CD14-positive monocyte (primary cell): ENCODE measurements at regions not wholly inside any gene's neighbourhood (a gene's known extent, or its start where the extent isn't known, plus 50 kb on each side); places are given as distances from the start of the nearest gene placed in this dataset.

Experiments
- DNase-seq, 3 donors: peaks; one replicate each; pipeline ENCODE4 v3.0.0-alpha.2; 2011 to 2022
- H2AFZ ChIP-seq: 2 replicates; pipeline ENCODE4 v1.6.0; 2012; ENCODE audit warnings: mild to moderate bottlenecking, low read depth, low read length, inconsistent platforms; ENCODE audit not compliant: insufficient read depth, poor library complexity, severe bottlenecking
- H3K27ac ChIP-seq, 2 donors: 1 replicate in 1 of 2; 2 replicates in 1 of 2; pipeline ENCODE4 v1.5.1; 2012 to 2013; ENCODE audit warnings: low read length in 2 of 2, control low read depth in 1 of 2, inconsistent platforms in 1 of 2, low read depth in 1 of 2, mild to moderate bottlenecking in 1 of 2
- H3K27me3 ChIP-seq, 2 donors: one replicate each; pipeline versions ENCODE4 v1.6.0 to v1.6.1; 2011 to 2013; ENCODE audit warnings: low read length in 2 of 2; ENCODE audit not compliant: control insufficient read depth in 2 of 2, insufficient read depth in 2 of 2
- H3K36me3 ChIP-seq, 2 donors: replicated peaks in 1 of 2; 1 replicate in 1 of 2; 2 replicates in 1 of 2; pipeline versions ENCODE4 v1.5.1 to v1.6.1; 2012 to 2013; ENCODE audit warnings: low read length in 2 of 2, control low read depth in 1 of 2, inconsistent platforms in 1 of 2, mild to moderate bottlenecking in 1 of 2; ENCODE audit not compliant: insufficient read depth in 2 of 2, control insufficient read depth in 1 of 2
- H3K4me1 ChIP-seq, 2 donors: 1 replicate in 1 of 2; 2 replicates in 1 of 2; pipeline versions ENCODE4 v1.5.1 to v1.6.1; 2012 to 2013; ENCODE audit warnings: low read length in 2 of 2, control low read depth in 1 of 2, inconsistent platforms in 1 of 2, mild to moderate bottlenecking in 1 of 2, moderate library complexity in 1 of 2; ENCODE audit not compliant: insufficient read depth in 2 of 2, control insufficient read depth in 1 of 2
- H3K4me2 ChIP-seq: replicated peaks from 2 replicates; pipeline ENCODE3; 2012; ENCODE audit warnings: low read length, moderate library complexity, mild to moderate bottlenecking; ENCODE audit not compliant: poor library complexity, severe bottlenecking; ENCODE audit errors: extremely low read depth
- H3K4me3 ChIP-seq, 3 experiments: fragments of 200-600 bp in 1 of 3; sonication (generic) in 1 of 3; replicated peaks in 1 of 3; 1 replicate in 2 of 3; 2 replicates in 1 of 3; pipeline ENCODE4 v1.5.1; 2011 to 2013; ENCODE audit warnings: low read length in 3 of 3, mild to moderate bottlenecking in 3 of 3, control low read depth in 2 of 3, low read depth in 2 of 3, inconsistent platforms in 1 of 3, moderate library complexity in 1 of 3
- H3K79me2 ChIP-seq: 2 replicates; pipeline ENCODE4 v1.6.0; 2012; ENCODE audit warnings: mild to moderate bottlenecking, control low read depth, inconsistent platforms, low read length, moderate library complexity; ENCODE audit not compliant: insufficient read depth
- H3K9ac ChIP-seq: 2 replicates; pipeline ENCODE4 v1.6.0; 2017; ENCODE audit warnings: low read length, mild to moderate bottlenecking; ENCODE audit not compliant: insufficient read depth, poor library complexity, severe bottlenecking
- H3K9me3 ChIP-seq, 2 donors: replicated peaks in 1 of 2; 1 replicate in 1 of 2; 2 replicates in 1 of 2; pipeline versions ENCODE4 v1.5.1 to v1.6.1; 2012 to 2013; ENCODE audit warnings: low read length in 2 of 2, control low read depth in 1 of 2; ENCODE audit not compliant: control insufficient read depth in 1 of 2, insufficient read depth in 1 of 2
- H4K20me1 ChIP-seq: 2 replicates; pipeline ENCODE4 v1.6.0; 2012; ENCODE audit warnings: mild to moderate bottlenecking, low read length, control low read depth, moderate library complexity; ENCODE audit not compliant: insufficient read depth
- H3K27ac Mint-ChIP-seq, 7 donors: one replicate each; pipeline ENCODE4 v1.8.0; 2020; ENCODE audit warnings: mild to moderate bottlenecking in 7 of 7, mixed read lengths in 7 of 7, moderate library complexity in 6 of 7, inconsistent platforms in 2 of 7
- H3K27me3 Mint-ChIP-seq, 3 donors: one replicate each; pipeline ENCODE4 v1.8.0; 2021 to 2022; ENCODE audit warnings: low read depth in 3 of 3, mild to moderate bottlenecking in 3 of 3, mixed read lengths in 3 of 3, moderate library complexity in 3 of 3, inconsistent platforms in 1 of 3
- H3K36me3 Mint-ChIP-seq, 2 donors: one replicate each; pipeline ENCODE4 v1.8.0; 2020; ENCODE audit warnings: mixed read lengths in 2 of 2, inconsistent platforms in 1 of 2, mild to moderate bottlenecking in 1 of 2
- H3K4me1 Mint-ChIP-seq: one replicate; pipeline ENCODE4 v1.8.0; 2020; ENCODE audit warnings: mild to moderate bottlenecking, mixed read lengths
- H3K4me3 Mint-ChIP-seq, 2 donors: one replicate each; pipeline ENCODE4 v1.8.0; 2020; ENCODE audit warnings: mild to moderate bottlenecking in 2 of 2, mixed read lengths in 2 of 2, moderate library complexity in 1 of 2
- H3K9me3 Mint-ChIP-seq, 7 donors: one replicate each; pipeline ENCODE4 v1.8.0; 2020 to 2022; ENCODE audit warnings: mixed read lengths in 7 of 7, mild to moderate bottlenecking in 6 of 7, moderate library complexity in 6 of 7, inconsistent platforms in 2 of 7
- CTCF ChIP-seq: fragments of 200-600 bp; IDR thresholded peaks from one replicate; pipeline ENCODE4 v1.8.0; 2022; ENCODE audit warnings: antibody characterized with exemption, mild to moderate bottlenecking
- WGBS: methylation state at CpG from one replicate; pipeline ENCODE4 v1.1.5; 2013; ENCODE audit warnings: missing lambda C conversion rate; ENCODE audit not compliant: insufficient coverage; 5-methylcytosine and 5-hydroxymethylcytosine counted together
- intact Hi-C, 2 donors: fragments of 100-400 bp; cut with micrococcal nuclease; formaldehyde crosslinking; loops; one replicate each; pipeline versions ENCODE4 v1.15.0 to v1.15.1; 2023

DNA sequence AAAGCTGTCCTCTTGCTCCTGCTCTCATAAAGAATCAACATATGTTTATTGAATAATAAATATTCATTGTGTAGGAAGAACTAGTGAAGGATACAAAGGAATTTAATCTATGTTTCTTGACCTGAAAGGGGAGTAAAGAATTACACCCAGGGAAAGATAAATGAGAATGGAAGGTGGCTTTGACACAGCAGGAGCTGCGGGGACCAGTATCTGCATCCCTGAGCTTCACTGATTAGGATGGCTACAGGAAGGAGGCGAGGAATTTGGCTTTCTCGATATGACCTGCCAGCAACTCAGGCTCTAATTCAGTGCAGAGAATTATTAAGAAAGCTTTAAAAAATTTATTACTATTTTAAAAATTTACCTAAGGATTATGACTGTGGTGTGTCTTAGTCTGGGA is 194.6 kb downstream of the SEC23IP start:
- peaks cover 0 to 11% of the 10 kb centered on the region in 2 donors for H3K9me3 ChIP-seq
- no peaks in the 10 kb centered on the region for H3K4me1 ChIP-seq
- intact Hi-C loops, result no loop called here
- 83% methylated on average over 1 of the region's 3 CpGs for WGBS
- H2AFZ ChIP-seq, result no peak overlapping the region
- H3K9ac ChIP-seq, result no peak overlapping the region
- Mint-ChIP-seq H3K9me3 (peaks cover 0 to 19% (median 7%) of the 10 kb centered on the region in 7 donors), H3K27ac (no peak overlapping the region), H3K4me3 (no peak overlapping the region), H3K36me3 (no peaks in the 10 kb centered on the region), H3K27me3 (peaks cover 2 to 4% (median 3%) of the 10 kb centered on the region in 3 donors), H3K4me1 (no peaks in the 10 kb centered on the region)
- H3K4me3 ChIP-seq, result no peak overlapping the region
- H3K27me3 ChIP-seq, result no peaks in the 10 kb centered on the region
- H3K4me2 ChIP-seq, result no peak overlapping the region
- H3K27ac ChIP-seq, result no peak overlapping the region
- DNase-seq, result no peak
- no peak for TF ChIP-seq CTCF
- no peaks in the 10 kb centered on the region for H3K79me2 ChIP-seq
- H4K20me1 ChIP-seq, result no peaks in the 10 kb centered on the region
- H3K36me3 ChIP-seq, result no peaks in the 10 kb centered on the region

DNA sequence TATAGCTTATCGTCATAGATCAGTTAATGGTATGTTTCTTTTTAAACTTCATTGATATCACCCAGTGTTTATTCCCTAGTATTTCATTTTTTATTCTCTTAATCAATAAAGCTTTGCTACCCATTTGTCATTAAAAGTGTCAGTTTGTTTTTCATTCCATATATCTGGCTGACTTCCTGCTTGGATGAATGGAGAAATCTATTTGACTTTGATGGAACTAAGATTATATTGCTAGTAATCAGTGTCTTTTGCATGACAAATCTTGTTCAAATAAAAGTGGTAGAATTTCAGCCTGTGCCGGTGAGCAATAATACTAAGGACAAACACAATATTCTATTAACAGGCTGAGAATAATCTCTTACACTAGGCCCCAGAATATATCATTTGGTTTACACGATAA is 203.3 kb downstream of the SEC23IP start:
- WGBS, result no CpG with 5 or more reads among the region's 3 CpGs
- no peak overlapping the region for H2AFZ ChIP-seq
- intact Hi-C loops, result no loop called here
- no peak overlapping the region for H3K4me3 ChIP-seq
- no peak overlapping the region for H3K9ac ChIP-seq
- no peaks in the 10 kb centered on the region for H3K36me3 ChIP-seq
- Mint-ChIP-seq H3K4me3 (no peak overlapping the region), H3K36me3 (no peaks in the 10 kb centered on the region), H3K27me3 (peaks cover 0 to 4% (median 0%) of the 10 kb centered on the region in 3 donors), H3K27ac (no peak overlapping the region), H3K9me3 (peaks cover 0 to 4% (median 0%) of the 10 kb centered on the region in 7 donors), H3K4me1 (no peaks in the 10 kb centered on the region)
- H4K20me1 ChIP-seq, result no peaks in the 10 kb centered on the region
- no peak overlapping the region for H3K4me2 ChIP-seq
- H3K27ac ChIP-seq, result no peak overlapping the region
- H3K9me3 ChIP-seq, result no peaks in the 10 kb centered on the region
- H3K79me2 ChIP-seq, result no peaks in the 10 kb centered on the region
- no peak for DNase-seq
- no peaks in the 10 kb centered on the region for H3K27me3 ChIP-seq
- no peak for TF ChIP-seq CTCF
- H3K4me1 ChIP-seq, result no peaks in the 10 kb centered on the region
